ENCODE measurements at regions not wholly inside any gene's neighbourhood (a gene's known extent, or its start where the extent isn't known, plus 50 kb on each side); places are given as distances from the start of the nearest gene placed in this dataset.

- Histone ChIP-seq H3K27ac (no peak overlapping the region), H3K4me1 (peaks cover 0 to 24% (median 2%) of the 10 kb centered on the region in 4 donors), H3K36me3 (no peaks in the 10 kb centered on the region), H3K27me3 (no peaks in the 10 kb centered on the region), H3K9me3 (no peaks in the 10 kb centered on the region), H3K4me3 (no peak overlapping the region)
- no peak for TF ChIP-seq EP300 (IDR thresholded peaks at IDR 0.05)
- no peak for TF ChIP-seq POLR2AphosphoS5 (IDR thresholded peaks at IDR 0.05)
- TF ChIP-seq POLR2A (IDR thresholded peaks at IDR 0.05), result no peak
- TF ChIP-seq CTCF (IDR thresholded peaks at IDR 0.05), result no peak
- intact Hi-C loops (cut with DNase I), result no loop called here
- DNase-seq, result no peak
- 20 to 72% methylated on average over 5 of the region's 5 CpGs for WGBS, 2 donors
Measured at GRCh38 chr10:33478675-33479125, 144.2 kb upstream of the NRP1 start.

GRCh38 chr10:33478089-33478674, 143.7 kb upstream of the NRP1 start:
- Histone ChIP-seq H3K27me3 (no peaks in the 10 kb centered on the region), H3K4me3 (no peak overlapping the region), H3K27ac (no peak overlapping the region), H3K36me3 (no peaks in the 10 kb centered on the region), H3K4me1 (peaks cover 0 to 19% (median 2%) of the 10 kb centered on the region in 4 donors), H3K9me3 (no peaks in the 10 kb centered on the region)
- DNase-seq, result no peak
- intact Hi-C loops (cut with DNase I), result no loop called here
- TF ChIP-seq EP300 (IDR thresholded peaks at IDR 0.05) (no peak), POLR2A (IDR thresholded peaks at IDR 0.05) (no peak), POLR2AphosphoS5 (IDR thresholded peaks at IDR 0.05) (no peak), CTCF (IDR thresholded peaks at IDR 0.05) (no peak)
- WGBS, 2 donors, result 16 to 65% methylated on average over 5 of the region's 5 CpGs

- Histone ChIP-seq H3K4me3 (no peak overlapping the region), H3K9me3 (no peaks in the 10 kb centered on the region), H3K36me3 (no peaks in the 10 kb centered on the region), H3K27ac (no peak overlapping the region), H3K4me1 (peaks cover 0 to 12% (median 2%) of the 10 kb centered on the region in 4 donors), H3K27me3 (no peaks in the 10 kb centered on the region)
- intact Hi-C loops (cut with DNase I), result no loop called here
- no peak for DNase-seq
- 54 to 77% methylated on average over 7 of the region's 7 CpGs for WGBS, 2 donors
- TF ChIP-seq CTCF (IDR thresholded peaks at IDR 0.05), result no peak
Measured at GRCh38 chr10:33477291-33478088, 143.0 kb upstream of the NRP1 start.

- Histone ChIP-seq H3K9me3 (no peaks in the 10 kb centered on the region), H3K27ac (no peak overlapping the region), H3K4me3 (no peak overlapping the region), H3K4me1 (peaks cover 0 to 11% (median 2%) of the 10 kb centered on the region in 4 donors), H3K36me3 (no peaks in the 10 kb centered on the region), H3K27me3 (no peaks in the 10 kb centered on the region)
- TF ChIP-seq POLR2A (IDR thresholded peaks at IDR 0.05) (no peak), POLR2AphosphoS5 (IDR thresholded peaks at IDR 0.05) (no peak), EP300 (IDR thresholded peaks at IDR 0.05) (no peak), CTCF (IDR thresholded peaks at IDR 0.05) (no peak)
- 81 to 92% methylated on average over 13 of the region's 13 CpGs for WGBS, 2 donors
- intact Hi-C loops (cut with DNase I), result no loop called here
- no peak for DNase-seq
Measured at GRCh38 chr10:33476757-33477273, 142.3 kb upstream of the NRP1 start.

Data from sigmoid colon (tissue), 6 donors.